ENCODE measurements at regions not wholly inside any gene's neighbourhood (a gene's known extent, or its start where the extent isn't known, plus 50 kb on each side); places are given as distances from the start of the nearest gene placed in this dataset.

DNA sequence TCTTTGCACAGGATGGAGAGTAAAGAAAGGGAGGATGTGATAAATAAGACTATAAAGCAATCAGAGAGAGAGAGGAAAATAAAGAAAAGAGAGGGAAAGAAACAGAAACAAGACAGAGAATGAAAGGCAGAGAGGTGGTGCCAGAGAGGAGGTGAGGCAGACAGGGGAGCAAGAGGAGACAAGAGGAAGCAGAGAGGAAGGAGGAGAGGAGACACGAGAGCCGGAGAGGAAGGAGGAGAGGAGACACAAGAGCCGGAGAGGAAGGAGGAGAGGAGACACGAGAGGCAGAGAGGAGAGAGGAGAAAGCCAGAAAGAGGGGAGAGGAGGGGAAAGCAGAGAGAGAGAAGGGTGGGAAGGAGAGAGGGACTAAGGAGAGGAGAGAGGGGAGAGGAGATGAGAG, 125.2 kb downstream of the PAPOLA start:
- TF ChIP-seq, protein P1, sequence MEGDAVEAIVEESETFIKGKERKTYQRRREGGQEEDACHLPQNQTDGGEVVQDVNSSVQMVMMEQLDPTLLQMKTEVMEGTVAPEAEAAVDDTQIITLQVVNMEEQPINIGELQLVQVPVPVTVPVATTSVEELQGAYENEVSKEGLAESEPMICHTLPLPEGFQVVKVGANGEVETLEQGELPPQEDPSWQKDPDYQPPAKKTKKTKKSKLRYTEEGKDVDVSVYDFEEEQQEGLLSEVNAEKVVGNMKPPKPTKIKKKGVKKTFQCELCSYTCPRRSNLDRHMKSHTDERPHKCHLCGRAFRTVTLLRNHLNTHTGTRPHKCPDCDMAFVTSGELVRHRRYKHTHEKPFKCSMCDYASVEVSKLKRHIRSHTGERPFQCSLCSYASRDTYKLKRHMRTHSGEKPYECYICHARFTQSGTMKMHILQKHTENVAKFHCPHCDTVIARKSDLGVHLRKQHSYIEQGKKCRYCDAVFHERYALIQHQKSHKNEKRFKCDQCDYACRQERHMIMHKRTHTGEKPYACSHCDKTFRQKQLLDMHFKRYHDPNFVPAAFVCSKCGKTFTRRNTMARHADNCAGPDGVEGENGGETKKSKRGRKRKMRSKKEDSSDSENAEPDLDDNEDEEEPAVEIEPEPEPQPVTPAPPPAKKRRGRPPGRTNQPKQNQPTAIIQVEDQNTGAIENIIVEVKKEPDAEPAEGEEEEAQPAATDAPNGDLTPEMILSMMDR (IDR thresholded peaks at IDR 0.05; ENCODE audit: insufficient read depth, low read length, poor library complexity, severe bottlenecking), result no peak
- TF ChIP-seq EZH2phosphoT487 (conservative IDR thresholded peaks at IDR 0.05; ENCODE audit: low read length), result no peak

All from SU-DHL-6 (cell line).